ENCODE measurements at regions not wholly inside any gene's neighbourhood (a gene's known extent, or its start where the extent isn't known, plus 50 kb on each side); places are given as distances from the start of the nearest gene placed in this dataset.

DNA sequence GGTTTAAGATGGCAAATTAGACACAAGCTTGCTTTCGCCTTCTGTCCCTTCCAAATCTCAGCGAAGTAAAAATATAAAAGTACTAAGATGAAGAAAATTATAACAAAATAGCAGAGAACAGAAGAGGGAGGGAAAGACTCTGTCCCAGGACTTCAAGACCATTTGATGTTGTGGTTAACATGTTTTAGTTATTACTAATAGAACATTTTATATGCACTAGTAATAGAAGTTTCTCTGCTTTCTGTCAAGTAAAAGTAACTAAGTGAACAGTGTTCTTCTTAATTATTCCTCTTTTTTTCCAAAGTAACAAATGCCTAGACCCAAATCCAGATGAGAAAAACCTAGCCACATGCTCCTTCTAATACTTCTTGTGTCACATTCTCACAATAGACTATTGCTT lies 85.1 kb upstream of the DAAM1 start:
- DNase-seq (no peak), ATAC-seq (ENCODE audit: low read depth) (no peak)
- no peak overlapping the region for H3K9ac ChIP-seq (ENCODE audit: low read length)
- Mint-ChIP-seq H3K9me3 (ENCODE audit: insufficient read depth) (no peaks in the 10 kb centered on the region), H3K27me3 (peaks cover 36% of the 10 kb centered on the region), H3K27ac (no peak overlapping the region), H3K4me3 (no peak overlapping the region), H3K4me1 (no peaks in the 10 kb centered on the region)
- no peaks in the 10 kb centered on the region for H3K4me1 ChIP-seq (ENCODE audit: control insufficient read depth in 2 of 2, insufficient read depth in 2 of 2, low read length in 2 of 2)
- H3K4me2 ChIP-seq (replicated peaks; ENCODE audit: low read depth, low read length, poor library complexity, severe bottlenecking): no peak overlapping the region
- no peaks in the 10 kb centered on the region for H3K79me2 ChIP-seq (ENCODE audit: control insufficient read depth, insufficient read depth, low read length)
- H4K20me1 ChIP-seq (ENCODE audit: control insufficient read depth, insufficient read depth, low read length, poor library complexity, severe bottlenecking): no peaks in the 10 kb centered on the region
- intact Hi-C loops (cut with micrococcal nuclease): no loop called here
- H3K4me3 ChIP-seq (ENCODE audit: control extremely low read depth in 1 of 5, extremely low read depth in 1 of 5, insufficient read depth in 1 of 5, low read depth in 2 of 5, low read length in 4 of 5): no peak overlapping the region
- WGBS (ENCODE audit: insufficient coverage): no CpG with 5 or more reads among the region's 2 CpGs
- no peak overlapping the region for H3K27ac ChIP-seq (ENCODE audit: low read length in 2 of 2)
- TF ChIP-seq EZH2 (IDR thresholded peaks at IDR 0.05; ENCODE audit: borderline replicate concordance, insufficient read depth, low read depth, low read length, poor library complexity, severe bottlenecking): no peak
- TF ChIP-seq, protein P1, sequence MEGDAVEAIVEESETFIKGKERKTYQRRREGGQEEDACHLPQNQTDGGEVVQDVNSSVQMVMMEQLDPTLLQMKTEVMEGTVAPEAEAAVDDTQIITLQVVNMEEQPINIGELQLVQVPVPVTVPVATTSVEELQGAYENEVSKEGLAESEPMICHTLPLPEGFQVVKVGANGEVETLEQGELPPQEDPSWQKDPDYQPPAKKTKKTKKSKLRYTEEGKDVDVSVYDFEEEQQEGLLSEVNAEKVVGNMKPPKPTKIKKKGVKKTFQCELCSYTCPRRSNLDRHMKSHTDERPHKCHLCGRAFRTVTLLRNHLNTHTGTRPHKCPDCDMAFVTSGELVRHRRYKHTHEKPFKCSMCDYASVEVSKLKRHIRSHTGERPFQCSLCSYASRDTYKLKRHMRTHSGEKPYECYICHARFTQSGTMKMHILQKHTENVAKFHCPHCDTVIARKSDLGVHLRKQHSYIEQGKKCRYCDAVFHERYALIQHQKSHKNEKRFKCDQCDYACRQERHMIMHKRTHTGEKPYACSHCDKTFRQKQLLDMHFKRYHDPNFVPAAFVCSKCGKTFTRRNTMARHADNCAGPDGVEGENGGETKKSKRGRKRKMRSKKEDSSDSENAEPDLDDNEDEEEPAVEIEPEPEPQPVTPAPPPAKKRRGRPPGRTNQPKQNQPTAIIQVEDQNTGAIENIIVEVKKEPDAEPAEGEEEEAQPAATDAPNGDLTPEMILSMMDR (IDR thresholded peaks at IDR 0.05): no peak
- peaks cover 0 to 10% (median 0%) of the 10 kb centered on the region in 3 donors for H3K9me3 ChIP-seq (ENCODE audit: control extremely low read depth in 1 of 3, control insufficient read depth in 2 of 3, insufficient read depth in 1 of 3, low read length in 2 of 3)
- POLR2A ChIA-PET: no interaction called here
- H3K27me3 ChIP-seq (replicated peaks in 1 of 4; ENCODE audit: control extremely low read depth in 1 of 4, control insufficient read depth in 3 of 4, insufficient read depth in 4 of 4, low read length in 3 of 4): peaks cover 0 to 7% (median 1%) of the 10 kb centered on the region in 4 experiments
- no peak overlapping the region for H2AFZ ChIP-seq (ENCODE audit: insufficient read depth, low read depth, low read length, poor library complexity, severe bottlenecking)
- H3K36me3 ChIP-seq (replicated peaks in 1 of 2; ENCODE audit: control extremely low read depth in 1 of 2, control insufficient read depth in 1 of 2, extremely low read depth in 1 of 2, insufficient read depth in 2 of 2, low read length in 1 of 2): no peaks in the 10 kb centered on the region
- CTCF ChIA-PET: no interaction called here

DNA sequence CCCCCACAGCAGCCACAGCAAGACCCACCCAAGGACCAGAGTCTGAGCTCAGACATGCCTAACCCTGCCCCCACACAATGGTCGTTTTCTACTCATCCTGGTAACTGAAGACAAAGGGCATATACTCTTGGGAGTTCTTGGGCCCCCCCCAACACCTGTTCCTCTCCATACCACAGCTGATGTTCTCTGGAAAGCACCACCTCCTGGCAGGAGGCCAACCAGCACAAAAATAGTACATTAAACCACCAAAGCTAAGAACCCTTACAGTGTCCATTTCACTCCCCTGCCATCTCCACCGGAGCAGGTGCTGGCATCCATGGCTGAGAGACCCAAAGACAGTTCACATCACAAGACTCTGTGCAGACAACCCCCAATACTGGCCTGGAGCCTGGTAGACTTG lies 80.6 kb upstream of the DAAM1 start:
- no peak overlapping the region for H3K4me3 Mint-ChIP-seq

More for the DNA sequence above, 80.6 kb upstream of the DAAM1 start:
- POLR2A ChIA-PET: no interaction called here
- peaks cover 0 to 10% (median 0%) of the 10 kb centered on the region in 3 donors for H3K9me3 ChIP-seq (ENCODE audit: control extremely low read depth in 1 of 3, control insufficient read depth in 2 of 3, insufficient read depth in 1 of 3, low read length in 2 of 3)
- WGBS (ENCODE audit: insufficient coverage): 0% methylated on average over 2 of the region's 2 CpGs
- H3K36me3 ChIP-seq (replicated peaks in 1 of 2; ENCODE audit: control extremely low read depth in 1 of 2, control insufficient read depth in 1 of 2, extremely low read depth in 1 of 2, insufficient read depth in 2 of 2, low read length in 1 of 2): no peaks in the 10 kb centered on the region
- H3K4me1 Mint-ChIP-seq: no peaks in the 10 kb centered on the region
- no peak overlapping the region for H3K4me2 ChIP-seq (replicated peaks; ENCODE audit: low read depth, low read length, poor library complexity, severe bottlenecking)
- no peaks in the 10 kb centered on the region for H3K4me1 ChIP-seq (ENCODE audit: control insufficient read depth in 2 of 2, insufficient read depth in 2 of 2, low read length in 2 of 2)
- intact Hi-C loops (cut with micrococcal nuclease): no loop called here
- DNase-seq: no peak
- no peak overlapping the region for H2AFZ ChIP-seq (ENCODE audit: insufficient read depth, low read depth, low read length, poor library complexity, severe bottlenecking)
- CTCF ChIA-PET: no interaction called here
- no peaks in the 10 kb centered on the region for H3K27me3 ChIP-seq (replicated peaks in 1 of 4; ENCODE audit: control extremely low read depth in 1 of 4, control insufficient read depth in 3 of 4, insufficient read depth in 4 of 4, low read length in 3 of 4)
- peaks cover 44% of the 10 kb centered on the region for H3K27me3 Mint-ChIP-seq
- no peak overlapping the region for H3K4me3 ChIP-seq (ENCODE audit: control extremely low read depth in 1 of 5, extremely low read depth in 1 of 5, insufficient read depth in 1 of 5, low read depth in 2 of 5, low read length in 4 of 5)
- TF ChIP-seq, protein P1 (IDR thresholded peaks at IDR 0.05): no peak
- no peak for TF ChIP-seq EZH2 (IDR thresholded peaks at IDR 0.05; ENCODE audit: borderline replicate concordance, insufficient read depth, low read depth, low read length, poor library complexity, severe bottlenecking)
- no peak overlapping the region for H3K27ac ChIP-seq (ENCODE audit: low read length in 2 of 2)
- no peaks in the 10 kb centered on the region for H3K79me2 ChIP-seq (ENCODE audit: control insufficient read depth, insufficient read depth, low read length)
- ATAC-seq (ENCODE audit: low read depth): no peak
- no peak overlapping the region for H3K9ac ChIP-seq (ENCODE audit: low read length)
- H3K27ac Mint-ChIP-seq: no peak overlapping the region
- no peaks in the 10 kb centered on the region for H3K9me3 Mint-ChIP-seq (ENCODE audit: insufficient read depth)
- no peaks in the 10 kb centered on the region for H4K20me1 ChIP-seq (ENCODE audit: control insufficient read depth, insufficient read depth, low read length, poor library complexity, severe bottlenecking)

Measured in B cell (primary cell).